ENCODE measurements at regions not wholly inside any gene's neighbourhood (a gene's known extent, or its start where the extent isn't known, plus 50 kb on each side); places are given as distances from the start of the nearest gene placed in this dataset.

DNA sequence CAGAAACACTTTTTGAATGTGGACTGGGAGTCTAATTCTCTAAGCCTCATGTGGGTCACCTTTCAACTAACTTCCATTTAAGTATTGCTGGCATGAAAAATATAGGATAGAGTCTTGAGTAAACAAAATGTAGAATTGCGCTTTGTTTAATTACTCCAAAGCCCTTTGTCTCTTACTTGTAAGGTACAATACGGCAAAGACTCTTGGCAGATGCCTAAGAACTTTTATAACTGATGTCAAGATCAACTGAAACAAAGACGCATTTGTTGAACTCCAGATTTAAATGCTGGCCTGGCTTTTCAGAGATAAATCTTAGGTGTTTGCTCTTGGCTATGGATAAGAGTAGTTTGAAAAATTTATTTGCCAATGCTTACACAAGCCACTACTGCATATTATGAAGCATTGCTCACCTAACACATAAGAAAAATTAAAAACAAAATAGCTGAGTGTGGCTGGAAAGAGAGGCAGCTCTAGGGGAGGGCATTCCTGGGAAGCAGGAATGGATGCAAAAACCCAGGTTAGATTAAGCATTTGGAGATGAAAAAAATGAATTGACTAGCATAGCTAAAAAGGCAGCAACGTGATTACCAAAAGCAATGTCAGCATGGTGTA is 107.3 kb upstream of the STARD13 start:
- Histone ChIP-seq H3K36me3 (replicated peaks in 1 of 2; ENCODE audit: insufficient read depth in 1 of 2, low read depth in 2 of 2) (no peaks in the 10 kb centered on the region), H3K9me3 (no peaks in the 10 kb centered on the region), H3K4me3 (no peak overlapping the region), H3K4me1 (peaks cover 23% of the 10 kb centered on the region), H3K27me3 (no peaks in the 10 kb centered on the region), H3K27ac (peak overlapping the region in 3 of 4 donors; percentile 29 to 76 (median 69))
- peak; percentile 82 for ATAC-seq
- no peak for DNase-seq
- TF ChIP-seq, protein P1, sequence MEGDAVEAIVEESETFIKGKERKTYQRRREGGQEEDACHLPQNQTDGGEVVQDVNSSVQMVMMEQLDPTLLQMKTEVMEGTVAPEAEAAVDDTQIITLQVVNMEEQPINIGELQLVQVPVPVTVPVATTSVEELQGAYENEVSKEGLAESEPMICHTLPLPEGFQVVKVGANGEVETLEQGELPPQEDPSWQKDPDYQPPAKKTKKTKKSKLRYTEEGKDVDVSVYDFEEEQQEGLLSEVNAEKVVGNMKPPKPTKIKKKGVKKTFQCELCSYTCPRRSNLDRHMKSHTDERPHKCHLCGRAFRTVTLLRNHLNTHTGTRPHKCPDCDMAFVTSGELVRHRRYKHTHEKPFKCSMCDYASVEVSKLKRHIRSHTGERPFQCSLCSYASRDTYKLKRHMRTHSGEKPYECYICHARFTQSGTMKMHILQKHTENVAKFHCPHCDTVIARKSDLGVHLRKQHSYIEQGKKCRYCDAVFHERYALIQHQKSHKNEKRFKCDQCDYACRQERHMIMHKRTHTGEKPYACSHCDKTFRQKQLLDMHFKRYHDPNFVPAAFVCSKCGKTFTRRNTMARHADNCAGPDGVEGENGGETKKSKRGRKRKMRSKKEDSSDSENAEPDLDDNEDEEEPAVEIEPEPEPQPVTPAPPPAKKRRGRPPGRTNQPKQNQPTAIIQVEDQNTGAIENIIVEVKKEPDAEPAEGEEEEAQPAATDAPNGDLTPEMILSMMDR (IDR thresholded peaks at IDR 0.05) = no peak
- TF ChIP-seq POLR2A (IDR thresholded peaks at IDR 0.05) = no peak
- intact Hi-C loops (cut with DNase I) = no loop called here
- 25 to 27% methylated on average over 4 of the region's 4 CpGs for WGBS, 2 donors

DNA sequence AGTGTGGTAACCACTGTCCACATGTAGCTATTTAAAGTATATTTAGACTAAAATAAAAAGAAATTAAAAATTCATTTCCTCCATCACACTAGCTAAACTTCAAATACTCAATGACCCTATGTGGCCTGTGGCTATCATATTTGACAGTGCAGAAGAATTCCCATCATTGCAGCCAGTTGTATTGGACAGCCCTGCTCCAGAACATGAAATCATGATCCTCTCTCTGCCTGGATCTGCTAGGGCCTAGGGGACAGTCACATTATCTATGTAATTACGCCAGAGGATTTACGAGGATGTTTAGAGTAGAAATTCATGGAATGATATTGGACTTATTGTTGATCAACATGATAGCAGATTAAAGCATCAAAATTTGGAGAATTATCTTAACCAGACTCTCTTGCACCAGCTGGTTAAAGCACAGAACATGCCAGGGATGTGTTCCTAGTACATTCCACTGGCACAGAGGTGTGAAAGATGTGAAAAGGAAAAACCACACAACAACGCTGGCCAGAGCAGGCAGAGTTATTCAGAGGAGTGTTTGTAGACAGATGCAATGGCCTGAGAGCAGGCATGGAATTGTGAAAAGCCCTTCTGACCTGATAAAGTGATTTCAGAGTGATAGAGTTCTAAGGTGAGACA is 108.9 kb upstream of the STARD13 start:
- peak overlapping the region in 1 of 4 donors; percentile 8 for H3K27ac ChIP-seq
- TF ChIP-seq, protein P1 (IDR thresholded peaks at IDR 0.05) = no peak
- TF ChIP-seq POLR2A (IDR thresholded peaks at IDR 0.05) = no peak
- no peaks in the 10 kb centered on the region for H3K36me3 ChIP-seq (replicated peaks in 1 of 2; ENCODE audit: insufficient read depth in 1 of 2, low read depth in 2 of 2)
- no peak overlapping the region for H3K4me3 ChIP-seq
- no peak for DNase-seq
- ATAC-seq = no peak
- peaks cover 23% of the 10 kb centered on the region for H3K4me1 ChIP-seq
- no peaks in the 10 kb centered on the region for H3K27me3 ChIP-seq
- 83 to 86% methylated on average over 3 of the region's 3 CpGs for WGBS, 2 donors
- H3K9me3 ChIP-seq = no peaks in the 10 kb centered on the region
- intact Hi-C loops (cut with DNase I) = no loop called here

DNA sequence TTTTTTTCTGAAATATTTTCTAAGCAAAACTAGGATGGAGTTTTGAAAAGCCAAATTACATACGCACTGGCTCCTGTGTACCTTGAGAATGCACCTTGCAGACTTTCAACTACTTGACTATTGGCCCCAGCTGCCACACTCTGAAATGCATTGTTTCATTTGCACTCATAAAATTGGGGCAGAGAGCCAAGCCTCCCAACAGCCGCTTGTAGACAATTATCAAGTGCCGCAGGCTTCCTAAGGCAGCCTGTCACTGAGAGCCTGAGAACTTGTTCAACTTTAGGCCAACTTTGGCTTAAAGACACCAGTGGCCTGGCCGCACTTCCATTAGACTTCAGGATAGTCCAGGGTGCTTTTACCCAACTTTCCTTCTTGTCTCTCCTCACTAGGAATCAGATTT is 115.7 kb upstream of the STARD13 start:
- no peaks in the 10 kb centered on the region for H3K9me3 ChIP-seq
- no peak overlapping the region for H3K27ac ChIP-seq
- TF ChIP-seq, protein P1 (IDR thresholded peaks at IDR 0.05) = no peak
- no peak for TF ChIP-seq POLR2A (IDR thresholded peaks at IDR 0.05)
- DNase-seq (peak in 2 of 4 donors; percentile 26 to 30), ATAC-seq (no peak)
- 66 to 70% methylated on average over 4 of the region's 4 CpGs for WGBS, 2 donors
- H3K4me1 ChIP-seq = no peaks in the 10 kb centered on the region
- intact Hi-C loops (cut with DNase I) = no loop called here
- no peaks in the 10 kb centered on the region for H3K27me3 ChIP-seq
- H3K36me3 ChIP-seq (replicated peaks in 1 of 2; ENCODE audit: insufficient read depth in 1 of 2, low read depth in 2 of 2) = no peaks in the 10 kb centered on the region
- no peak overlapping the region for H3K4me3 ChIP-seq

DNA sequence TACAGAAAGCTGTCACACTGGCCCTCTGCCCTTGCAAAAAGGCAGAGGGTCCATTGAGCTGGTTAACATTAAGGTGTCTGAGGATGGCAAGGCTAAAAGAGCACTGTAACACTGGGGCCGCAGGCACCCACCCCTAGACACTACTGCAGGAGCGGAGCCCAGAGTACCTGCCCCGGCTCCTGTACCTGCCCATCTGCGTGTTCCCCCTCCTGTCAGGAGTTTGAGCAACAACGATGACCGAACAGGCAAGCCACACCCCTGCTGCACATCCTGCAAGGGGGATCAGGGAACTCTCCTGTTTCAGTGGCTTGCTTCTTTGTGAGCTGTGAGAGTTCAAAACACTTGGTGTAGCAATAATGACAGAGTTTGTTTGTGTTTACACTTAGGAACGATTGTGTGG is 117.4 kb upstream of the STARD13 start:
- DNase-seq = no peak
- intact Hi-C loops (cut with DNase I) = no loop called here
- H3K27ac ChIP-seq = no peak overlapping the region
- ATAC-seq = no peak
- 35 to 87% methylated on average over 1 to 7 of the region's 7 CpGs for WGBS, 2 donors
- H3K4me1 ChIP-seq = no peaks in the 10 kb centered on the region
- TF ChIP-seq, protein P1 (IDR thresholded peaks at IDR 0.05) = no peak
- no peak for TF ChIP-seq POLR2A (IDR thresholded peaks at IDR 0.05)
- no peaks in the 10 kb centered on the region for H3K27me3 ChIP-seq
- no peak overlapping the region for H3K4me3 ChIP-seq
- H3K9me3 ChIP-seq = no peaks in the 10 kb centered on the region
- H3K36me3 ChIP-seq (replicated peaks in 1 of 2; ENCODE audit: insufficient read depth in 1 of 2, low read depth in 2 of 2) = no peaks in the 10 kb centered on the region
